ENCODE measurements at regions not wholly inside any gene's neighbourhood (a gene's known extent, or its start where the extent isn't known, plus 50 kb on each side); places are given as distances from the start of the nearest gene placed in this dataset.
"Not testable (repeated sequence)": the region's sequence is repeated elsewhere in the genome, so short reads cannot be mapped to it uniquely, and the experiment has no call there.

DNA sequence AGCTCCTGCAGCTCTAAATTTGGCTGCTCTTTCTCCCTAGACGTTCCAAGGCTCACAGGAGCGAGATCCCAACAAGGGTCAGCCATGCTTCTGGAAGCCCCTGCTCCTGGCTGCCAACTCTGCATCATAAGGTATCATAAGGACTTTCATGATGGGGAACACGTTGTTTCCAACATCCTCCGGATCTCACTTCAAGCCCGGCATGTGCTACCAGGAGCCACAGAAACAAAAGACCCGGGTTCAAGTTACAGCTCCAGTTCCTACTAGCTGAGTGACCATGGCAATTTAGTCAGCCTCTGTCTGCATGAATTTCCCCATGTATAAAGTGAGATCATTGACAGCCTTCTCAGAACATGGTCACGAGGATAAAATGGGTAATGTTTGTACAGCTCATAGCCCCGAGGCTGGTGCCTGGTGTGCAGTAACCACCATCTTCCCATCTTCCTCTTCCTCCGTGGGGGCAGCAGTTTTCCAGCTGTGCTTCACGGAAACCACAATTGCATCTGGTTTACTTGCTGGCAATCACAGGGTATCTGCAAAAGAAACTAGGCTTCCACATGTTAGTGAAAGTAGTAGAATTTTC is 209.0 kb upstream of the ECI2 start:
- DNase-seq (ENCODE audit: extremely low read depth, low read depth, low spot score), result no peak

- DNase-seq (ENCODE audit: extremely low read depth, low read depth, low spot score), result no peak
Observed at GRCh38 chr6:4342407-4343137, 207.2 kb upstream of the ECI2 start.

DNA sequence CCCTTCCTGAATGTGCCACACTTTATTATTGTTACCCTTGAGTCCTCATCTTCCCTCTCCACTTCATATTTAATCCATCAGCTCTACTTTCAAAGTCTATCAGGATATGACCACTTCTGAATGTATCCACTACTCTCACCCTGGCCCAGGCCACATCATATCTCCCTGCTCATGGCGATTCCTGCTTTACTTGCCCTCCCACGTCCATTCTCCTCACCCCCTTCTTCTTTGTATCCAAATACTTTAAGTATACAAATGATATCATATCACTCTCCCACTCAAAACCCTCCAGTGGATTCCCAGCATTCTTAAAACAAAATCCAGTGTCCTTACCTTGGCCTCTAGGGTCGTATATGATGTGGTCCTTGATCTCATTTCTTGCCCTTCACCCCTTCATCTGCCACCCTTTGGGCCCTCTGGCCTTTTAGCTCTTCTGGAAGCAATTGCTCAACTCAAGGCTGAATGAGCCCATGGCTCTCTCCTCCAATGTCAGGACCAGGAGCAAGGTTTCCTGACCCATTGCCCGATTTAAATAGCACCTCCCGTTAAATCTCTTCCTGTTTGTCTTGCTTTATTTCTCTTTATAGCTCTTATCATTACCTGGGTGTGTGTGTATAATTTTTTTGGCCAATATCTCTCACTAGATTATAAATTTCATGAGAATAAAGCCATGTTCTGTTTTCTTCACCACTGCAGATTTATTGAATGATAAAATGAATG is 205.9 kb upstream of the ECI2 start:
- DNase-seq (ENCODE audit: extremely low read depth, low read depth, low spot score), result no peak

DNA sequence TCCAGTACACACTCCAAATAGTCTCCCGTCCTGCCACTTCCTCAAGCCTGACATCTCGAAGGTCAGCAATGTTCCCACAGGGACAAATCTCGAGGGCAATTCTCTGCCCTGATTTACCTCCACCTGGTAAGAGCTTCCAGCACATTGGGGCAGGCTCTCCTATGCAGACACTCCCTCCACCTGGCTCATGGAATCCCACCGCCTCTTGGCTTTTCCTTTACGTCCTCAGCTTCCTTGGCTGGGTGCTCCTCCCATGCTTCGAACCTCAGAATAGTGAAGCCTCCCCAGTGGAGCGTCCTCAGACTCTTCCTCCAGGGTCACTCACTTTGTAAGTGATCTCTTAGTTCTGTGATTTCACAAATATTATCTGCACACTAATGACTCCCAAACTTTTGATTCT is 205.2 kb upstream of the ECI2 start:
- DNase-seq (ENCODE audit: extremely low read depth, low read depth, low spot score), result no peak

GRCh38 chr6:4338884-4339283 is 203.5 kb upstream of the ECI2 start:
- no peak for DNase-seq (ENCODE audit: extremely low read depth, low read depth, low spot score)

- no peak for DNase-seq (ENCODE audit: extremely low read depth, low read depth, low spot score)
Observed at GRCh38 chr6:4336778-4337442, 201.5 kb upstream of the ECI2 start.

DNA sequence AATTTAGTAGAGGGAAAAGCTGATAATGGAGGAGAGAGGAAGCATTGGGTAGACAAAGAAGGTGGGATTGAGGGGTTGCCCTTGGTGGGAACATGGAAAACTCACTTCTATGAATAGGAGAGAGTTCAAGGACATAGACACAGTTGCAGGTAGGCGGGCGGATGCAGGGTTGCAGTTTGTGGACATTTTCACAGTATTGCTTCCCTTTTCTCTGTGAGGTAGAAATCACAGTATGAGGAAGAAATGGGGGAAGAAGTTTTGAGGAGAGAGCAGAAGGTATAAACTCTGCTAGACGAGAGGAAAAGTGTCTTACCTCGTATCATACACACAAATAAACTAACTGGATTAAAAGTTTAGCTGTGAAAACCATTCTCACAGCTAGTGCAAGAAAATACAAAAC is 200.7 kb upstream of the ECI2 start:
- no peak for DNase-seq (ENCODE audit: extremely low read depth, low read depth, low spot score)

DNA sequence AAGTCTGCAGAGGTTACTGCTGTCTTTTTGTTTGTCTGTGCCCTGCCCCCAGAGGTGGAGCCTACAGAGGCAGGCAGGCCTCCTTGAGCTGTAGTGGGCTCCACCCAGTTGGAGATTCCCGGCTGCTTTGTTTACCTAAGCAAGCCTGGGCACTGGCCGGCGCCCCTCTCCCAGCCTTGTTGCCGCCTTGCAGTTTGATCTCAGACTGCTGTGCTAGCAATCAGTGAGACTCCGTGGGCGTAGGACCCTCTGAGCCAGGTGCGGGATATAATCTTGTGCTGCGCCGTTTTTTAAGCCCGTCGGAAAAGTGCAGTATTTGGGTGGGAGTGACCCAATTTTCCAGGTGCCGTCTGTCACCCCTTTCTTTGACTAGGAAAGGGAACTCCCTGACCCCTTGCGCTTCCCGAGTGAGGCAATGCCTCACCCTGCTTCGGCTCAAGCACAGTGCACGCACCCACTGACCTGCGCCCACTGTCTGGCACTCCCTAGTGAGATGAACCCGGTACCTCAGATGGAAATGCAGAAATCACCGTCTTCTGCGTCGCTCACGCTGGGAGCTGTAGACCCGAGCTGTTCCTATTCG is 198.9 kb upstream of the ECI2 start:
- DNase-seq (ENCODE audit: extremely low read depth, low read depth, low spot score), result not testable (repeated sequence)

DNA sequence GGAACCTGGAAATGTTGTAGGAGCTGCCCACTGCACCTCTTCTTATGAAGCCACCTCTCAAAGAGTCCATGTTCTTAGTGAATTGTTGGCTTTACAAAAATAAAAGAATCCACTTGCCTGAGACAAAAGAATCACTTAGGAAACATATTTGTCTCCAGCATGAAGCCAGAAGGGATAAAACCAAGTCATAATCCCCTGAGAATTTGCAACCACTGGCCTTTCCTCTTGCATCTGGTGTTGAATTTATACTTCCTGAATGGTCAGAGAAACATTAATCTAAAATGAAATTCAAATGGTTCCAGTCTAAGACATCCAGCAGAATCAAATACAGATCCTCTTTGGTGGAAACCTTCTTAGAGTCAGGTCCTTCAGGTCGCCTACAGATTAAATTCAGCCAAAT is 192.5 kb upstream of the ECI2 start:
- DNase-seq (ENCODE audit: extremely low read depth, low read depth, low spot score), result no peak

DNA sequence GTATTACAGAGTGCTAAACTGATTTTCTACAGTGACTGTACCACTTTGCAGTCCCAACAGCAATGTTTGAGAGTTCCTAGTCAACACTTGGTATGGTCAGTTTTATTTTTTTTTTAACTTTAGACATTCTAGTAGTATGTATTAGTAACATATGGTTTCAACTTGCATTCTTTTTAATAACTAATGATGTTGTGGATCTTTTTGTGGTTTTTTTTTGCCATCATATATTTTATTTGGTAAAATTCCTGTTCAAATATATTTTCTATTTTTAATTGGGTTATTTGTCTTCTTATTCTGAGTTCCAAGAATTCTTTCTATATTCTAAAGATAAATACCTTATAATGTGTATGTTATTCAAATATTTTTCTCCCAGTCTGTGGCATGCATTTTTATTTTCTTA is 189.4 kb upstream of the ECI2 start:
- DNase-seq (ENCODE audit: extremely low read depth, low read depth, low spot score), result no peak

DNA sequence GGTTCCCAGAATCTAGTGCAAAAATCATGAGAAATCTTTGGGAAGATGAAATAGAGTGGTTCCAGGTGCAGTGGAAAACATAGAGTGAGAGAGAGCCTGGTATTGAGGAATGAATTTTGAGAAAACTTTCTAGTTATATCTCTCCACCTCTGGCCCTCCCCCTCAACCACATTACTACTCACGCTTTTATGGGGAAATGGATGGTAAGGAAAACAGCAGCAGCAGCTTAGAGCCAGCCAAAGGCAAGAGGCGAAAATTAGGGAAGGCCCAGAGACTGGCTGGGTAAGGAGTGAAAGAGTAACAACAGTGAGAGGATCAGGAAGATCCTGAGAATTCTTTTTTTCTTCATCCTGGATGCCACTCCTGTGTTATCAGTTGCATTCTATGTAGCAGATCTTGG is 187.9 kb upstream of the ECI2 start:
- DNase-seq (ENCODE audit: extremely low read depth, low read depth, low spot score), result no peak

DNA sequence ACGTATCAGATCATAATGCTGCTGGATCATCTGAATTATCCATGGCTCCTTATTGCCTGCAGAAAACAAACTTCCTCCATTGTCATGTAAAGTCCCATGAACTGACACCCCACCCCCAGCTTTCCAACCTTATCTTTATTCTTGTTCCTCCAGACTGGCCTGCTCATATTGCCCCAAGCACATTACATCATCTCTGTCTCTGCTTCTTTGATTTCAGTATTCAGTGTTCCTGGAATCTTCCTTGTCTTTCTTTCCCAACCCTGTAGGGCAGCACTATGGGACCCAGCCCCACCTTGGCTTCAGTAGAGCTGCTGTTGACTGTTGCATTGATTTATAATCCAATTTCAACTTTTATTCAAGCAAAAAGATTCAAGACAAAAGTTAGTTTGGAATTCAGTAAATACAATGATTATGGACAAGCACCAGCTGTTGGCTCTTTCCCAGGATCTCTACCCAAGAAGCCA is 187.5 kb upstream of the ECI2 start:
- DNase-seq (ENCODE audit: extremely low read depth, low read depth, low spot score), result no peak

GRCh38 chr6:4322134-4322845 is 186.9 kb upstream of the ECI2 start:
- DNase-seq (ENCODE audit: extremely low read depth, low read depth, low spot score), result no peak

DNA sequence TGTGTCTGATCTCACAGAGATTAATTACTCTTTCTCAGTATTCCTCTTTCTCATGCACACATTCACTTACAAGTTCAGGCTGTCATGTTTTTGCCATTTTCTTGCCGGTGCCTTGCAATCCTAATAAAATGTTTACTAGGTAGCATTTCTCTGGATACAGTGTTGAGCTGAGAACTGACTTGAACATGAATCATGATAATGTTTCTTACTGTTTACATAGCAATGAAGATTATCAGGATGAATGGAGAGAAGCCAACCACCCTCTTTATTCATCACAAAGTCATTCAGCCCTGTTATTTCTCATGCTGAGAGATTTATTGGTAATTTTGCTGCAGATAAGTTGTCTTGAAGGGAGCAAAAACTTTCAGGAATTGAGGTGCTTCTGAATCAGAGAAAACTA is 185.5 kb upstream of the ECI2 start:
- peak; percentile 62 for DNase-seq (ENCODE audit: extremely low read depth, low read depth, low spot score)

DNA sequence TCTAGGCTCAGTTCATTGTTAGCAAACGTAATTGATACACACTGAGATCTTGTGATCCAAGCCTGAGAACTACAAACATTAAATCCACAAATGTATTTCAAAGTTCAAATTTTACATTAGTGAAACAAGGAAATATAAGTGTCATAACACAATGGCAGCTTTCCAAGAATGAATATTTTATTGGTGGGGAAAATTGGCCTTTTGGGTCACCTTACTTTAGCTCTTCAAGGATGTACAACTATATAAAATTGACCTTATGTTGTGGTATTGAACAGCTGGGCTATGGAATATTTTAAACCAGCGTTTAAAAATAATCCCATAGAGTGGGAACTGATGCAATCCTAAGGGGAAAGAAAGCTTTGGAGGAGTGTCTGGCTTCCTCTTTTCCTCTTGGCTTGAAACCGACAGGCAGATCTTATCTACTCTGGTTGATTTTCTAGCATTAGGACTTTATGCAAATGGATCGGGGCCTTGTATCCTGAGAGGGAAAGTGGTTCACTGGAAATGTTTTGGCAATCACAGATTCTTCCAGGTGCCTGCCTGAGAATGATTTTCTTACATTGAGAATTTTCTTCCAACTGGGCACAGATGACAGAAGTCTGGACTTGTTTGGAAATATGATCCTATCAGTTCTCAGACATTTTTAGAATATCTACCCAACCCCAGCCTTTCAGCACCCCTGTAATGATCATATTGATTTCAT is 184.8 kb upstream of the ECI2 start:
- DNase-seq (ENCODE audit: extremely low read depth, low read depth, low spot score), result peak; percentile 47

DNA sequence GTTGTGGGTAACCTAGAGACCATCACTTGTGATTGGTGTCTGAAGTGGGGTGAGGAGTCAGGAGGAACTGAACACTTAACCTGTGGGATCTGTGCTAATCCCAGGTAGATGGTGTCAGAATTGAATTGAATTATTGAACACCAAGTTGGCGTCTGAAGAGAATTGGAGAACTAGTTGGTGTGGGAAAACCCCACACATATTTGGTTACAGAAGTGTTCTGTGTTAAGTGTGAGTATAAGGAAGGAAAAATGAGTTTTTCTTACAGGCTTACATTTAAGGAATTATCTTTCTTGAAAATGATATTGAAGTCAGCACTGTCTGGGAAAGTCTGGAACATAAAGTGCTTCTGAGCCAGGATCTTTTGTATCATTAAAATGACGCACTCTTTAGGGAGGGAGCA is 182.9 kb upstream of the ECI2 start:
- no peak for DNase-seq (ENCODE audit: extremely low read depth, low read depth, low spot score)

DNA sequence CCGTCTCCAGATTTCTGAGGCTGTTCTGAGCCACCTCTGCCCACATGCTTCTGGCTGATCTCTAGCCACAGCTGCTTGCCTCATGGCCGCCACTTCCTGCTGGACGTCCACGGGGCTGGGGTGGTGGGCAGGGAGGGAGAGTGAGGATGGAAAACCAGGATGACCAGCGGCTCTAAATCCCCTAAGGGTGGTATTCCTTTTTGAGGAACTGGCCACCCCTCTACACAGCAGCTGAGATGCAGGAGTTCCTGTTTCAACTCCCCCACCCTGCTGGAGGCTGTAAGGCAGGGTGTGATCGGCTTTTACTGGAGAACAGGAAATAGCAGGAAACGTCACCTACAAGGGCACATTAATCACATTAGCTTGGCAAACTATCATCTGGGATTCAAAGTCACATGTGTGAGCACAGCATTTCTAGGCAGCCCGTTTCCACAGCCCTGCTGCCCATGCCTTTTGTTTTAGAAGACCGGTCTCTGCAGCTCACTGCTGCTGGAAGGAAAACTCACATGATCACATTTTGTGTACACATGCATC is 181.6 kb upstream of the ECI2 start:
- peak; percentile 85 for DNase-seq (ENCODE audit: extremely low read depth, low read depth, low spot score)

DNA sequence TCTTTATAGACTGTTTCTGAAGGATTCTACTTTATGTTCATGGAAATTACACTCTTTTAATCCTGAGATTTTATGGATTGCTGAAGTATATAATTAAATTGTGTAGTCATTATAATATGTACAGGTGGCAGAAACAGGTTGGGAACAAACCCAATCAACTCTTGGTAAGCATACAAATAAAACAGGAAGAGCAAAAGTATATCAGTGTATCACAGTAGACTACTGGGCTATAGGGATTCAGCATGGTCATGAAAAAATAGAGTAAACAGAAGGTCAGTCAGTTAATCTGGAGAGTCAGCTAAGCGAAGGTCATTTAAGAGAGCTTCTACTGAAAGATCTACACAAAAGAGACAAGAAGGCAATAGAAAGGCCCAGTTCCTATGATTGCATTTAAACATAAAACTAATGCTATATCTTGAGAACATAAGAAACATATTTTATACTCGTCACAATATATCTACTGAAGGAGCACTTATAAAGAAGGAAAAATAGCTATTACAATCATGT is 178.9 kb upstream of the ECI2 start:
- no peak for DNase-seq (ENCODE audit: extremely low read depth, low read depth, low spot score)

DNA sequence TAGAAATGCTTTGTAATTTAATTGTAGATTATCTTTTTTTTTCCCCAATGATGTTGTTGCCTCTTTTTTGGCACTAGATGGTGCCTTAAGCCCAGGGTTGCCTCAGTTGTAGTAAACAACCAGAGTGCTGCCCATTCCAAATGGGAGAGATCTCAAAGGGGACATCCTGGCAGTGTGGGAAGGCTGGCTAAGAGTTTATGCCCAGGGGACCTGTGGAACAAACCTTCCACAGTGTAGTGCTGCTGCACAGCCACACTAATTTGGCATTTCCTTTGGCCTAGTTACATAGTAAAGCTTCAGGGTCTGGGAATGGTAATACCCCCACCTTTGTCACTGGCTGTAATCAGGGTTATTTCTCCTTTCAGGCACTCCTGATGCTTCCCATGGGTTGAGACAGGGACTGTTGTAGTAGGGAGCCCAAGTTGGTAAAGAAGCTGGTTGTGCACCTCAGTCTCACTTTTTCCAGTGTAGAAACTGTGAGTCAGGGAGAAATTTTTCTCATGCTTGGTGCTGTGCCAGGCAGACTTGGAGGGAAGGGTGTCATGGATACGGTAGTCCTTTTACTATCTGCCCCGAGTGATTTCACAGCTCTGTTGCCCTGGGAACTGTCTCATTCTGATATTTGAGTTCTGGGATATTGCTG is 177.8 kb upstream of the ECI2 start:
- peak; percentile 85 for DNase-seq (ENCODE audit: extremely low read depth, low read depth, low spot score)

Measured in glomerular endothelial cell (primary cell).